Prostate gland (tissue), 2 donors: ENCODE measurements at regions not wholly inside any gene's neighbourhood (a gene's known extent, or its start where the extent isn't known, plus 50 kb on each side); places are given as distances from the start of the nearest gene placed in this dataset.

Experiments
- POLR2A ChIP-seq: fragments of 450-650 bp; IDR thresholded peaks from one replicate; pipeline ENCODE4 v1.6.1; 2016; ENCODE audit warnings: antibody characterized with exemption, mild to moderate bottlenecking
- POLR2AphosphoS5 ChIP-seq: sonication (generic); formaldehyde crosslinking; IDR thresholded peaks from one replicate; pipeline ENCODE4 v1.6.1; 2017; ENCODE audit warnings: antibody characterized with exemption
- TF ChIP-seq, protein P1 (sequence below), 4 experiments: fragments of 200-600 bp in 2 of 4; fragments of 450-650 bp in 2 of 4; sonication (generic) in 2 of 4; IDR thresholded peaks; 1 replicate in 3 of 4; 2 replicates in 1 of 4; pipeline ENCODE4 v1.5.1; 2016 to 2019; ENCODE audit warnings: antibody characterized with exemption in 4 of 4, mild to moderate bottlenecking in 2 of 4, moderate library complexity in 2 of 4

DNA sequence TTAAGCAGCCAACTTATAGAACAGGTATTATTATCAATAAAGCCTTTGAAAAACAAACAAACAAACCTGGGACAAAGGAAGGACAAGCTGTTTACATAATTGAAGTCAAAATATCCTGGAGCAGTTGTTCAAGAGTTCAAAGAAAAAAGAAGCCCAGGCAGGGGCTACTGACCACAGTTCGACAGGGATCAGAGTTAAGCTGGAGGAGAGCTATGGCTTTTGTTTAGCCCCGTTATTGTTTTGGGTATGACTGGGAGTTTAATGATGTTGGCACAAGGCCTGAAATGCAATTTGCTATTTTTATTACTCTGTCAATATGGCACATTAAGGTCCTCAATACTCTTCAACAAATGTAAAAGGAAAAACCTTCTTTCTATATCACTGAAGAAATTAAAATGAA, 624.4 kb upstream of the KLHL1 start:
- TF ChIP-seq, protein P1, sequence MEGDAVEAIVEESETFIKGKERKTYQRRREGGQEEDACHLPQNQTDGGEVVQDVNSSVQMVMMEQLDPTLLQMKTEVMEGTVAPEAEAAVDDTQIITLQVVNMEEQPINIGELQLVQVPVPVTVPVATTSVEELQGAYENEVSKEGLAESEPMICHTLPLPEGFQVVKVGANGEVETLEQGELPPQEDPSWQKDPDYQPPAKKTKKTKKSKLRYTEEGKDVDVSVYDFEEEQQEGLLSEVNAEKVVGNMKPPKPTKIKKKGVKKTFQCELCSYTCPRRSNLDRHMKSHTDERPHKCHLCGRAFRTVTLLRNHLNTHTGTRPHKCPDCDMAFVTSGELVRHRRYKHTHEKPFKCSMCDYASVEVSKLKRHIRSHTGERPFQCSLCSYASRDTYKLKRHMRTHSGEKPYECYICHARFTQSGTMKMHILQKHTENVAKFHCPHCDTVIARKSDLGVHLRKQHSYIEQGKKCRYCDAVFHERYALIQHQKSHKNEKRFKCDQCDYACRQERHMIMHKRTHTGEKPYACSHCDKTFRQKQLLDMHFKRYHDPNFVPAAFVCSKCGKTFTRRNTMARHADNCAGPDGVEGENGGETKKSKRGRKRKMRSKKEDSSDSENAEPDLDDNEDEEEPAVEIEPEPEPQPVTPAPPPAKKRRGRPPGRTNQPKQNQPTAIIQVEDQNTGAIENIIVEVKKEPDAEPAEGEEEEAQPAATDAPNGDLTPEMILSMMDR (IDR thresholded peaks at IDR 0.05), result no peak
- TF ChIP-seq POLR2A, result no peak
- no peak for TF ChIP-seq POLR2AphosphoS5
